ENCODE measurements at regions not wholly inside any gene's neighbourhood (a gene's known extent, or its start where the extent isn't known, plus 50 kb on each side); places are given as distances from the start of the nearest gene placed in this dataset.

DNA sequence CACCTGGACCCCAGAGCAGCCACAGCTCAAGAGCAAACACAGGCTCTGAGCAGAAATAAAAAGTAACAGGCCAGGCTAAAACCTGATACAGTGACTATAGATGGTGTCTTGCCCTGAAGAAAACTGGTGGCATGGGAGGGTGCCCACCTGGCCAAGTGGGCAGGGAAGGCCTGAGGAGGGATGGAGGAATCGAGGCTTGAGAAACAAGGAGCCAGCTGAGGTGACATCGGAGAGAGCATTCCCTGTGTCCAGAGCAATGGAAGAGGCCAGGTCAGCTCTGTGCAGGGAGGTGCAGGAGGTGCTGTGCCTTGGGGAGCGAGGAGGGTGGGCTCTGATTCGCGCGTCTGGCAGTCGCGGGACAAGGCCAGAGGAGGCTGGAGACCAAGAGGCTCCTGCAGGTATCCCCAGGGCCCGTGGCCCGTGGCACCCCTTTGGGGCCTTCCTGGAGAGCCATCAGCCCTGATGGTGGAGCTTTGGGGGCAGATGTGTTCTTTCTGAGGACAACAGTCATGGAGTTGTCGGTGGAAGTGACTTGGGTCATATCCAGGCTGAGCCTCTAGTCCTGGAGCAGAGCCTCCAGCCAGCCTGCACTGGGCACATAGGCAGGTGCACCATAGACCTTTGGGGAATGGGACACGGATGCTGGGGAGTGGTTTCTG is 56.1 kb downstream of the PLXNA1 start:
- no peaks in the 10 kb centered on the region for H3K36me3 ChIP-seq
- no peak overlapping the region for H3K4me3 ChIP-seq
- peak overlapping the region in 1 of 2 donors; percentile 2 for H3K9ac ChIP-seq (ENCODE audit: low read depth in 2 of 2, low read length in 2 of 2)
- H3K27ac ChIP-seq, result no peak overlapping the region
- TF ChIP-seq, protein P1, sequence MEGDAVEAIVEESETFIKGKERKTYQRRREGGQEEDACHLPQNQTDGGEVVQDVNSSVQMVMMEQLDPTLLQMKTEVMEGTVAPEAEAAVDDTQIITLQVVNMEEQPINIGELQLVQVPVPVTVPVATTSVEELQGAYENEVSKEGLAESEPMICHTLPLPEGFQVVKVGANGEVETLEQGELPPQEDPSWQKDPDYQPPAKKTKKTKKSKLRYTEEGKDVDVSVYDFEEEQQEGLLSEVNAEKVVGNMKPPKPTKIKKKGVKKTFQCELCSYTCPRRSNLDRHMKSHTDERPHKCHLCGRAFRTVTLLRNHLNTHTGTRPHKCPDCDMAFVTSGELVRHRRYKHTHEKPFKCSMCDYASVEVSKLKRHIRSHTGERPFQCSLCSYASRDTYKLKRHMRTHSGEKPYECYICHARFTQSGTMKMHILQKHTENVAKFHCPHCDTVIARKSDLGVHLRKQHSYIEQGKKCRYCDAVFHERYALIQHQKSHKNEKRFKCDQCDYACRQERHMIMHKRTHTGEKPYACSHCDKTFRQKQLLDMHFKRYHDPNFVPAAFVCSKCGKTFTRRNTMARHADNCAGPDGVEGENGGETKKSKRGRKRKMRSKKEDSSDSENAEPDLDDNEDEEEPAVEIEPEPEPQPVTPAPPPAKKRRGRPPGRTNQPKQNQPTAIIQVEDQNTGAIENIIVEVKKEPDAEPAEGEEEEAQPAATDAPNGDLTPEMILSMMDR (IDR thresholded peaks at IDR 0.05), result no peak
- DNase-seq, result no peak
- H3K9me3 ChIP-seq, result no peaks in the 10 kb centered on the region
- H3K4me1 ChIP-seq, result peaks cover 26% of the 10 kb centered on the region
- intact Hi-C loops (cut with DNase I), result no loop called here
- H3K27me3 ChIP-seq, result no peaks in the 10 kb centered on the region

DNA sequence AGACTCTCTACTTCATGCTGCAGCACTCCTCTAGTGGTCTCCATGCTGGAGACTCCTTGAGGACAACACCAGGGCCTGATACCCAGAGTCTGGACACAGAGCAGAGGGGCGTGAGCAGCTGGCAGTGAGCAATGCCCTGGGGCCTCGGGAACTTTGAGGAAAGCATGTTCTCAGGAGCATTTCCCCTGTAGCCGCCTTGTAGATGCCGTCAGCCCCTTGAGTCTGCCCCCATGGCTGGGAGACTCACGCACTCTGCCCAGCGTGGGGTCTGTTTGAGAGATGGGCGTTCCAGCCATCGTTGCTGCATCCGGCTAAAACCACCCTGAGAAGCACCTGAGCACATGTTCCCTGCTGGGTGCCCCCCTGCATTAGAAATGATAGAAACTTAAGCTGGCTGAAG is 56.8 kb downstream of the PLXNA1 start:
- Histone ChIP-seq H3K9ac (ENCODE audit: low read depth in 2 of 2, low read length in 2 of 2) (no peak overlapping the region), H3K36me3 (no peaks in the 10 kb centered on the region), H3K4me3 (no peak overlapping the region), H3K27ac (no peak overlapping the region), H3K27me3 (no peaks in the 10 kb centered on the region), H3K9me3 (no peaks in the 10 kb centered on the region), H3K4me1 (peaks cover 26% of the 10 kb centered on the region)
- TF ChIP-seq, protein P1 (IDR thresholded peaks at IDR 0.05), result no peak
- no peak for DNase-seq
- intact Hi-C loops (cut with DNase I), result no loop called here

DNA sequence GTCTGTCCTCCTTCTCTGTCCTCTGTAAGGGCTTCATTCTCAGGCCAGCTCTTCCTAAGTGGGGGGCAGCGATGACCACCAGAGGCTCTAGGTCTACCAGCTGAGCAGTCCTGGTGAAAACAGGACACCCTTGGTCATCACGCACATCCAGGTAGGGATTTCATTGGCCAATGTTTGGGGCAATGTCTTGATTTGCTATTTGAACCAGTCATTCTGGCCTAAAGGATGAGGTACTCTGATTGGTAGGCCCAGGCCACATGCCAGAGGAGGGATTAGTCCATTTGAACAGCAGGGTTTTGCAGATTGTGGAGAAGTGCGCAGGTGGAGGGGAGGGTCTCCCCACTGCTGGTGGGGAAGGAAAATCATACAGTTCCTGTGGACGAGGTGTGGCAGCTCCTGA is 57.3 kb downstream of the PLXNA1 start:
- intact Hi-C loops (cut with DNase I), result no loop called here

DNA sequence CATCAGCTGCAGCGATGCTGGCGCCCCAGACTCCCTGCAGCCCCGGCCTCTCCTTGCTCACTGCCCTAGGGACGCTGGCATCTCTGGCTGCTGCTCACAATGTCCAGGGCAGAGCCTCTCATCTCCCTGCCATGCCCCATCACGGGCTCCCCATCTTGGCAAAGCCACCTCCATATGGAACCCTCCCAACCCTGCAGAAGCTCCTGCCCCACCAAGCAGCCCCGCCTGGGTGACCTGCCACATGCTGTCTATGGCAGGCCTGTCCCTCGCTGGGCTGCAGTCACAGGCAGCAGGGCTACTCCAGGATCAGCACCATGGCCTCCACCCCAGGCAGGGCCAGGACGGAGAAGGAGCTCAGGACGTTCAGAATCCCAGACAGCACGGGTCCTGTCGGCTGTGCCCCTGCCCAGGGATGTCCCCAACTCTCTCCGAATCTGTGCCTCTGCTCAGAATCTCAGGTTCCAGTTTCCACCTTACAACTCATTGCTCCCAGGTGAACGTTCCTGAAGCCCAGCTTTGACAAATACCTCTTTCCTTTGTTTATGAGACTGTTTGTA is 58.4 kb downstream of the PLXNA1 start:
- Histone ChIP-seq H3K36me3 (no peaks in the 10 kb centered on the region), H3K4me1 (peaks cover 14% of the 10 kb centered on the region), H3K4me3 (no peak overlapping the region), H3K9me3 (no peaks in the 10 kb centered on the region), H3K9ac (ENCODE audit: low read depth in 2 of 2, low read length in 2 of 2) (no peak overlapping the region), H3K27ac (no peak overlapping the region), H3K27me3 (no peaks in the 10 kb centered on the region)
- intact Hi-C loops (cut with DNase I), result no loop called here
- TF ChIP-seq, protein P1 (IDR thresholded peaks at IDR 0.05), result no peak
- no peak for DNase-seq

More for the DNA sequence above, 57.3 kb downstream of the PLXNA1 start:
- peaks cover 25% of the 10 kb centered on the region for H3K4me1 ChIP-seq
- DNase-seq, result no peak
- no peaks in the 10 kb centered on the region for H3K36me3 ChIP-seq
- no peaks in the 10 kb centered on the region for H3K9me3 ChIP-seq
- TF ChIP-seq, protein P1 (IDR thresholded peaks at IDR 0.05), result no peak
- no peaks in the 10 kb centered on the region for H3K27me3 ChIP-seq
- no peak overlapping the region for H3K4me3 ChIP-seq
- no peak overlapping the region for H3K9ac ChIP-seq (ENCODE audit: low read depth in 2 of 2, low read length in 2 of 2)
- no peak overlapping the region for H3K27ac ChIP-seq

DNA sequence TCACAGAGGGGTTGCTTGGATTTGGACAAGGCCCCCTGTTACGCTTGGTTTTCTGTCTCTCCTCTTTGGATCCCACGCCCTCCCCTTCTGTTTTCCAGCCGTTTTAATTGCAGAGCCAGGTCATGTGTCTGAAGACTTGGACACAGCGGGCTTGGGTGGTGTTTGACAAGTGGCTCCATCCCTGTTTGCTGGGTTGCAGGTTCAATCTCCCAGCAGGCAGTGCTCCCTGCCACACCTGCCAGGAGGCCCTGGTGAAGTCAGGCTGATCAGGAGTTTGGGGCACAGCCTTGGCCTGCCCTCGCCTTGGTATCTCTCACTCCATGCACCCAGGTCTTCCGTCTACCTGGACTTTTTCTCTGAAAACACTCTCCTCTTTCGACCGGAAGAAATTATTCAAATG is 59.0 kb downstream of the PLXNA1 start:
- Histone ChIP-seq H3K9ac (ENCODE audit: low read depth in 2 of 2, low read length in 2 of 2) (no peak overlapping the region), H3K4me3 (no peak overlapping the region), H3K36me3 (no peaks in the 10 kb centered on the region), H3K27ac (no peak overlapping the region), H3K27me3 (no peaks in the 10 kb centered on the region), H3K9me3 (no peaks in the 10 kb centered on the region), H3K4me1 (peaks cover 8% of the 10 kb centered on the region)
- intact Hi-C loops (cut with DNase I), result no loop called here
- TF ChIP-seq, protein P1 (IDR thresholded peaks at IDR 0.05), result no peak
- no peak for DNase-seq

All from colonic mucosa (tissue), 4 donors.